ENCODE measurements at regions not wholly inside any gene's neighbourhood (a gene's known extent, or its start where the extent isn't known, plus 50 kb on each side); places are given as distances from the start of the nearest gene placed in this dataset.

GRCh38 chr11:134522782-134523570, 110.9 kb upstream of the B3GAT1 start:
- TF ChIP-seq, protein P1, sequence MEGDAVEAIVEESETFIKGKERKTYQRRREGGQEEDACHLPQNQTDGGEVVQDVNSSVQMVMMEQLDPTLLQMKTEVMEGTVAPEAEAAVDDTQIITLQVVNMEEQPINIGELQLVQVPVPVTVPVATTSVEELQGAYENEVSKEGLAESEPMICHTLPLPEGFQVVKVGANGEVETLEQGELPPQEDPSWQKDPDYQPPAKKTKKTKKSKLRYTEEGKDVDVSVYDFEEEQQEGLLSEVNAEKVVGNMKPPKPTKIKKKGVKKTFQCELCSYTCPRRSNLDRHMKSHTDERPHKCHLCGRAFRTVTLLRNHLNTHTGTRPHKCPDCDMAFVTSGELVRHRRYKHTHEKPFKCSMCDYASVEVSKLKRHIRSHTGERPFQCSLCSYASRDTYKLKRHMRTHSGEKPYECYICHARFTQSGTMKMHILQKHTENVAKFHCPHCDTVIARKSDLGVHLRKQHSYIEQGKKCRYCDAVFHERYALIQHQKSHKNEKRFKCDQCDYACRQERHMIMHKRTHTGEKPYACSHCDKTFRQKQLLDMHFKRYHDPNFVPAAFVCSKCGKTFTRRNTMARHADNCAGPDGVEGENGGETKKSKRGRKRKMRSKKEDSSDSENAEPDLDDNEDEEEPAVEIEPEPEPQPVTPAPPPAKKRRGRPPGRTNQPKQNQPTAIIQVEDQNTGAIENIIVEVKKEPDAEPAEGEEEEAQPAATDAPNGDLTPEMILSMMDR (conservative IDR thresholded peaks at IDR 0.05), result no peak
- no peak for TF ChIP-seq EZH2 (IDR thresholded peaks at IDR 0.05; ENCODE audit: low read depth)
